ENCODE measurements at regions not wholly inside any gene's neighbourhood (a gene's known extent, or its start where the extent isn't known, plus 50 kb on each side); places are given as distances from the start of the nearest gene placed in this dataset.

- Histone ChIP-seq H3K27ac (no peak overlapping the region), H3K36me3 (no peaks in the 10 kb centered on the region), H3K4me1 (no peaks in the 10 kb centered on the region), H3K9me3 (no peaks in the 10 kb centered on the region), H3K27me3 (no peaks in the 10 kb centered on the region), H3K4me3 (no peak overlapping the region)
- DNase-seq: no peak
- TF ChIP-seq CTCF (IDR thresholded peaks at IDR 0.05): no peak
- no peak for TF ChIP-seq POLR2A (IDR thresholded peaks at IDR 0.05)
- intact Hi-C loops (cut with DNase I): no loop called here
- 77 to 83% methylated on average over 3 of the region's 3 CpGs for WGBS, 2 donors
Observed at GRCh38 chr1:81371864-81372263, 428.9 kb upstream of the ADGRL2 start.

GRCh38 chr1:81369833-81370232 is 430.9 kb upstream of the ADGRL2 start:
- Histone ChIP-seq H3K4me3 (no peak overlapping the region), H3K27ac (no peak overlapping the region), H3K4me1 (no peaks in the 10 kb centered on the region), H3K9me3 (no peaks in the 10 kb centered on the region), H3K27me3 (no peaks in the 10 kb centered on the region), H3K36me3 (no peaks in the 10 kb centered on the region)
- no peak for DNase-seq
- intact Hi-C loops (cut with DNase I): no loop called here
- TF ChIP-seq POLR2A (IDR thresholded peaks at IDR 0.05) (no peak), CTCF (IDR thresholded peaks at IDR 0.05) (no peak)

- Histone ChIP-seq H3K4me1 (no peaks in the 10 kb centered on the region), H3K9me3 (no peaks in the 10 kb centered on the region), H3K36me3 (no peaks in the 10 kb centered on the region), H3K27me3 (no peaks in the 10 kb centered on the region), H3K4me3 (no peak overlapping the region), H3K27ac (no peak overlapping the region)
- DNase-seq: no peak
- intact Hi-C loops (cut with DNase I): no loop called here
- TF ChIP-seq POLR2A (IDR thresholded peaks at IDR 0.05): no peak
- no peak for TF ChIP-seq CTCF (IDR thresholded peaks at IDR 0.05)
Observed at GRCh38 chr1:81366173-81366572, 434.6 kb upstream of the ADGRL2 start.

DNA sequence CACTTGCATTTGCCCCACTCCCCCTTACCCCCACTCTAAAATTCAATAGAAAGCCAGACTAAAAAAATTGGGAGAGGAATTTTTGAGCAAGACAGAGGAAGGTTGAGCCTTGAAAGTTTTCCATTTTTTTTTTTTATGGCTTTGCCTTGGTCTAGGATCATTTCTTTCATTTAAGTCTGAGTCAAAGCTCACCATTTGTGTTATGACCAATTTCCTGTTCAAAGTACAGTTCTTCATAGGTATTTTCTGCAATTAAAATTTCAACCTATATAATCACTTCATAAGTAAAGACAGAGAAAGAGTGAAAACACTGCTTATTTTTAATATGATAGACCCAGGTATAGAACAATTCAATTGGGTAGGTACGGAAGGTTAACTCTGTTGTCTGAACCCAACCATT is 436.6 kb upstream of the ADGRL2 start:
- no peak overlapping the region for H3K27ac ChIP-seq
- H3K36me3 ChIP-seq: no peaks in the 10 kb centered on the region
- TF ChIP-seq CTCF (IDR thresholded peaks at IDR 0.05) (no peak), POLR2A (IDR thresholded peaks at IDR 0.05) (no peak)
- no peak for DNase-seq
- 93 to 96% methylated on average over 1 of the region's 1 CpG for WGBS, 2 donors
- no peaks in the 10 kb centered on the region for H3K9me3 ChIP-seq
- H3K27me3 ChIP-seq: no peaks in the 10 kb centered on the region
- H3K4me3 ChIP-seq: no peak overlapping the region
- H3K4me1 ChIP-seq: no peaks in the 10 kb centered on the region
- intact Hi-C loops (cut with DNase I): no loop called here

DNA sequence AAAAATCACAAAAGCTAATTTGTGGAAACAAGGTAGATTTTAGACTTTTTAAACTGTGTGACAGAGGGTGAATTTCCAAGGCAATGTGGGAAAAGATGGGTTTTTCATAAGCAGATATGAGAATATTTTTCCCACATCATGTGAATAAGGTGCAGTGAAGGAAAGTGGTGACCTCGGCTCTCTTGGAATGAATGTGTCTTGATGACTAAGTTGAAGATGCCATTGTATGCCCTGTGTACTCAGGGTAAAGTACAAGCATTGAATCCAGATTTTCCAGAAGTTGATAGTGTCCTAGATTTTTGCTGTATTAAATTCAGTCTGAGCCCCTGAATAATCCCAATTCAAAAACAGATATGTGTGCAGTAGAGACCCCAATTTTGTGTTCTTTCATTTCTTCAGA is 442.6 kb upstream of the ADGRL2 start:
- Histone ChIP-seq H3K4me1 (no peaks in the 10 kb centered on the region), H3K27ac (no peak overlapping the region), H3K4me3 (no peak overlapping the region), H3K9me3 (no peaks in the 10 kb centered on the region), H3K36me3 (no peaks in the 10 kb centered on the region), H3K27me3 (no peaks in the 10 kb centered on the region)
- intact Hi-C loops (cut with DNase I): no loop called here
- DNase-seq: no peak
- no peak for TF ChIP-seq POLR2A (IDR thresholded peaks at IDR 0.05)
- TF ChIP-seq CTCF (IDR thresholded peaks at IDR 0.05): no peak
- WGBS, 2 donors: 78 to 79% methylated on average over 1 of the region's 1 CpG
